H1 (cell line): ENCODE measurements at regions not wholly inside any gene's neighbourhood (a gene's known extent, or its start where the extent isn't known, plus 50 kb on each side); places are given as distances from the start of the nearest gene placed in this dataset.
"Not testable (repeated sequence)": the region's sequence is repeated elsewhere in the genome, so short reads cannot be mapped to it uniquely, and the experiment has no call there.

ENCODE experiments used
- CTCF ChIA-PET: fragments of 300-600 bp; sonication (Branson Sonifier 250); formaldehyde crosslinking; loops from one replicate; lab custom pipeline; 2021; ENCODE audit not compliant: partially characterized antibody; lab: Charles Lee
- POLR2A ChIA-PET: fragments of 300-600 bp; sonication (Branson Sonifier 250); formaldehyde crosslinking; loops from one replicate; lab custom pipeline; 2021; ENCODE audit warnings: inconsistent platforms; ENCODE audit not compliant: partially characterized antibody; lab: Charles Lee
- DNase-seq, 2 experiments: peaks; one replicate each; pipeline versions ENCODE4 v3.0.0 to v3.0.0-alpha.2; 2010 to 2022; ENCODE audit warnings: low spot score in 2 of 2, low read depth in 1 of 2, mixed read lengths in 1 of 2
- FAIRE-seq: peaks from 2 replicates; lab custom pipeline; 2011; peaks lifted over from hg19 to GRCh38; lab: Jason Lieb, UNC
- H2AFZ ChIP-seq: 2 replicates; pipeline ENCODE4 v1.8.1; 2012; ENCODE audit warnings: low read length, inconsistent platforms
- H2AK5ac ChIP-seq: 2 replicates; pipeline ENCODE4 v1.6.1; 2013; ENCODE audit warnings: low read depth, low read length
- H2BK120ac ChIP-seq: replicated peaks from 2 replicates; pipeline ENCODE3; 2013; ENCODE audit warnings: low read depth, low read length, inconsistent platforms
- H2BK12ac ChIP-seq: 2 replicates; pipeline ENCODE4 v1.6.1; 2013; ENCODE audit warnings: low read depth, low read length
- H2BK15ac ChIP-seq: 2 replicates; pipeline ENCODE4 v1.6.1; 2013; ENCODE audit warnings: low read length
- H2BK20ac ChIP-seq: 2 replicates; pipeline ENCODE4 v1.6.1; 2013; ENCODE audit warnings: low read length
- H2BK5ac ChIP-seq: 2 replicates; pipeline ENCODE4 v1.6.1; 2013; ENCODE audit warnings: low read depth, low read length
- H3K14ac ChIP-seq: 2 replicates; pipeline ENCODE4 v1.6.1; 2013; ENCODE audit warnings: inconsistent platforms; ENCODE audit not compliant: insufficient read length
- H3K18ac ChIP-seq: 2 replicates; pipeline ENCODE4 v1.6.1; 2013; ENCODE audit warnings: low read length; ENCODE audit errors: extremely low read depth
- H3K23ac ChIP-seq: 2 replicates; pipeline ENCODE4 v1.6.1; 2013; ENCODE audit warnings: inconsistent platforms; ENCODE audit not compliant: insufficient read length
- H3K23me2 ChIP-seq: 2 replicates; pipeline ENCODE4 v1.6.1; 2013; ENCODE audit warnings: low read depth, low read length
- H3K27ac ChIP-seq: 2 replicates; pipeline ENCODE4 v1.6.1; 2011; ENCODE audit warnings: low read depth, low read length, inconsistent platforms
- H3K27me3 ChIP-seq, 4 experiments: replicated peaks in 1 of 4; 1 replicate in 1 of 4; 2 replicates in 3 of 4; pipeline versions ENCODE4 v1.6.1 to v1.8.1; 2011 to 2013; ENCODE audit warnings: low read length in 3 of 4, mild to moderate bottlenecking in 3 of 4, inconsistent platforms in 2 of 4, mixed read lengths in 2 of 4, moderate library complexity in 1 of 4; ENCODE audit not compliant: control insufficient read depth in 3 of 4, insufficient read depth in 3 of 4; ENCODE audit errors: extremely low read depth in 1 of 4
- H3K36me3 ChIP-seq, 4 experiments: 2 replicates each; pipeline versions ENCODE4 v1.6.1 to v1.8.1; 2011 to 2013; ENCODE audit warnings: mild to moderate bottlenecking in 4 of 4, low read length in 3 of 4, moderate library complexity in 2 of 4, control low read depth in 1 of 4, inconsistent platforms in 1 of 4; ENCODE audit not compliant: insufficient read depth in 4 of 4, control insufficient read depth in 2 of 4
- H3K4ac ChIP-seq: replicated peaks from 2 replicates; pipeline ENCODE3; 2013; ENCODE audit warnings: low read length, low read depth, mixed read lengths, inconsistent platforms; ENCODE audit not compliant: insufficient read length
- H3K4me1 ChIP-seq, 4 experiments: replicated peaks in 1 of 4; 1 replicate in 1 of 4; 2 replicates in 3 of 4; pipeline versions ENCODE4 v1.6.1 to v1.8.1; 2011 to 2013; ENCODE audit warnings: low read length in 3 of 4, inconsistent platforms in 2 of 4, mixed read lengths in 1 of 4; ENCODE audit not compliant: insufficient read depth in 4 of 4, control insufficient read depth in 3 of 4
- H3K4me2 ChIP-seq, 2 experiments: 2 replicates each; pipeline versions ENCODE4 v1.6.1 to v1.8.1; 2011 to 2013; ENCODE audit warnings: low read depth in 2 of 2, low read length in 2 of 2, control low read depth in 1 of 2, inconsistent platforms in 1 of 2, mild to moderate bottlenecking in 1 of 2; ENCODE audit not compliant: insufficient read depth in 1 of 2
- H3K4me3 ChIP-seq, 4 experiments: fragments of 200-600, 300-600 bp in 1 of 4; sonication (generic), shearing (Covaris generic), sonication (Bioruptor Twin) in 1 of 4; 2 replicates each; pipeline versions ENCODE4 v1.5.1 to v1.8.1; 2011 to 2016; ENCODE audit warnings: low read length in 4 of 4, low read depth in 3 of 4, control low read depth in 2 of 4, inconsistent platforms in 2 of 4, mild to moderate bottlenecking in 2 of 4, mixed read lengths in 1 of 4, moderate library complexity in 1 of 4; ENCODE audit not compliant: insufficient read depth in 2 of 4; ENCODE audit errors: extremely low read depth in 1 of 4
- H3K56ac ChIP-seq: replicated peaks from 2 replicates; pipeline ENCODE3; 2013; ENCODE audit warnings: low read depth, mild to moderate bottlenecking, mixed read lengths, low read length, inconsistent platforms; ENCODE audit not compliant: insufficient read length
- H3K79me1 ChIP-seq: 2 replicates; pipeline ENCODE4 v1.6.1; 2013; ENCODE audit warnings: low read depth, low read length, control low read depth
- H3K79me2 ChIP-seq, 2 experiments: 2 replicates each; pipeline versions ENCODE4 v1.6.1 to v1.8.1; 2012 to 2013; ENCODE audit warnings: low read length in 2 of 2, mild to moderate bottlenecking in 2 of 2, inconsistent platforms in 1 of 2; ENCODE audit not compliant: insufficient read depth in 2 of 2, control insufficient read depth in 1 of 2
- H3K9ac ChIP-seq, 4 experiments: replicated peaks in 1 of 4; 1 replicate in 1 of 4; 2 replicates in 3 of 4; pipeline versions ENCODE4 v1.6.1 to v1.8.1; 2011 to 2013; ENCODE audit warnings: low read depth in 3 of 4, low read length in 3 of 4, control low read depth in 2 of 4, mild to moderate bottlenecking in 2 of 4, moderate library complexity in 2 of 4, inconsistent platforms in 1 of 4; ENCODE audit errors: extremely low read depth in 1 of 4
- H3K9me3 ChIP-seq, 2 experiments: 2 replicates each; pipeline versions ENCODE4 v1.6.1 to v1.8.1; 2012 to 2013; ENCODE audit warnings: mild to moderate bottlenecking in 2 of 2, moderate library complexity in 2 of 2, control low read depth in 1 of 2, inconsistent platforms in 1 of 2, low read depth in 1 of 2, low read length in 1 of 2, mixed read lengths in 1 of 2; ENCODE audit not compliant: insufficient read depth in 2 of 2
- H4K20me1 ChIP-seq, 2 experiments: replicated peaks in 1 of 2; 2 replicates each; pipeline versions ENCODE3 to v1.8.1; 2011 to 2013; ENCODE audit warnings: inconsistent platforms in 2 of 2, low read length in 2 of 2, mild to moderate bottlenecking in 1 of 2; ENCODE audit not compliant: insufficient read depth in 2 of 2, control insufficient read depth in 1 of 2
- H4K5ac ChIP-seq: 2 replicates; pipeline ENCODE4 v1.6.1; 2013; ENCODE audit warnings: low read length, low read depth, mixed read lengths, inconsistent platforms; ENCODE audit not compliant: insufficient read length
- H4K8ac ChIP-seq: 2 replicates; pipeline ENCODE4 v1.8.0; 2013; ENCODE audit warnings: mild to moderate bottlenecking, moderate library complexity, low read length, inconsistent platforms; ENCODE audit not compliant: insufficient read depth; ENCODE audit errors: extremely low read depth
- H4K91ac ChIP-seq: replicated peaks from 2 replicates; pipeline ENCODE3; 2013; ENCODE audit warnings: low read length, mixed read lengths, inconsistent platforms; ENCODE audit not compliant: insufficient read length
- WGBS, 2 experiments: shearing (Covaris generic) in 1 of 2; methylation state at CpG; one replicate each; pipeline versions ENCODE4 v1.1.6 to v1.1.7; 2013 to 2015; ENCODE audit warnings: low lambda C conversion rate in 2 of 2, mixed read lengths in 2 of 2, inconsistent platforms in 1 of 2, low coverage in 1 of 2, missing lambda C conversion rate in 1 of 2; ENCODE audit not compliant: insufficient replicate concordance in 2 of 2, insufficient coverage in 1 of 2, insufficient read length in 1 of 2; ENCODE audit errors: extremely low coverage in 1 of 2, missing lambda C conversion rate in 1 of 2; 5-methylcytosine and 5-hydroxymethylcytosine counted together

- H3K23me2 ChIP-seq, H2AK5ac ChIP-seq, H2BK120ac ChIP-seq, H2AFZ ChIP-seq, H3K79me1 ChIP-seq, H2BK15ac ChIP-seq, H3K14ac ChIP-seq, H3K23ac ChIP-seq, H2BK5ac ChIP-seq, POLR2A ChIA-PET, H2BK20ac ChIP-seq, H3K4ac ChIP-seq, H3K4me2 ChIP-seq, H3K27me3 ChIP-seq, DNase-seq, H3K56ac ChIP-seq, H4K8ac ChIP-seq, H3K9me3 ChIP-seq, H3K4me3 ChIP-seq, H4K20me1 ChIP-seq, FAIRE-seq, H3K4me1 ChIP-seq, H3K79me2 ChIP-seq, H3K36me3 ChIP-seq, H3K27ac ChIP-seq, H3K9ac ChIP-seq, H4K91ac ChIP-seq, H4K5ac ChIP-seq, H2BK12ac ChIP-seq, H3K18ac ChIP-seq: not testable (repeated sequence)
- CTCF ChIA-PET: interaction anchor here (5.9 kb wide), 1 partner anchor 106 kb away, joined by 79 read pairs; no protein-coding TSS in a partner anchor
- WGBS, 2 experiments: 95% methylated on average over 1 of the region's 1 CpG; no CpG with 5 or more reads in 1 of the 2 experiments
These were observed 55.9 kb upstream of the ACSM6 start for GRCh38 chr10:95137990-95138625.
